Uterus (tissue), 2 donors: ENCODE measurements at regions not wholly inside any gene's neighbourhood (a gene's known extent, or its start where the extent isn't known, plus 50 kb on each side); places are given as distances from the start of the nearest gene placed in this dataset.

Experiments
- CTCF ChIP-seq, 4 experiments: fragments of 200-600 bp in 2 of 4; fragments of 450-650 bp in 2 of 4; sonication (generic) in 2 of 4; IDR thresholded peaks; one replicate each; pipeline ENCODE4 v1.5.1; 2016 to 2019; ENCODE audit warnings: antibody characterized with exemption in 4 of 4, mild to moderate bottlenecking in 2 of 4, moderate library complexity in 1 of 4
- POLR2A ChIP-seq, 2 donors: fragments of 450-650 bp; IDR thresholded peaks; one replicate each; pipeline ENCODE4 v1.6.1; 2016; ENCODE audit warnings: antibody characterized with exemption in 2 of 2, mild to moderate bottlenecking in 1 of 2, moderate library complexity in 1 of 2

GRCh38 chr14:45906257-45906656, 653.3 kb upstream of the MIS18BP1 start:
- no peak for TF ChIP-seq POLR2A (IDR thresholded peaks at IDR 0.05)
- no peak for TF ChIP-seq CTCF (IDR thresholded peaks at IDR 0.05)
